Right lobe of liver (tissue), 6 donors: ENCODE measurements at regions not wholly inside any gene's neighbourhood (a gene's known extent, or its start where the extent isn't known, plus 50 kb on each side); places are given as distances from the start of the nearest gene placed in this dataset.
"Not testable (repeated sequence)": the region's sequence is repeated elsewhere in the genome, so short reads cannot be mapped to it uniquely, and the experiment has no call there.

Source experiments
- ATAC-seq, 4 donors: fragments of 200-7000 bp; cut with Tn5 transposase; one replicate each; pipeline ENCODE4 v1.9.1; 2020; ENCODE audit warnings: mild to moderate bottlenecking in 4 of 4, moderate library complexity in 4 of 4
- DNase-seq, 3 donors: peaks; one replicate each; pipeline ENCODE4 v3.0.0-alpha.2; 2020
- H3K27ac ChIP-seq, 3 donors: fragments of 200-600 bp; one replicate each; pipeline ENCODE4 v1.8.0; 2022
- H3K27me3 ChIP-seq, 2 donors: fragments of 200-600 bp; one replicate each; pipeline ENCODE4 v1.8.0; 2022
- H3K36me3 ChIP-seq, 4 donors: fragments of 200-600 bp; sonication (generic) in 1 of 4; one replicate each; pipeline versions ENCODE4 v1.5.1 to v1.8.0; 2017 to 2022; ENCODE audit warnings: control low read depth in 1 of 4
- H3K4me1 ChIP-seq, 4 donors: fragments of 200-600 bp; sonication (generic) in 1 of 4; one replicate each; pipeline versions ENCODE4 v1.5.1 to v1.8.0; 2017 to 2022; ENCODE audit warnings: control low read depth in 1 of 4
- H3K4me3 ChIP-seq, 3 donors: fragments of 200-600 bp; one replicate each; pipeline ENCODE4 v1.8.0; 2022
- H3K9me3 ChIP-seq, 4 donors: fragments of 200-600 bp; sonication (generic) in 1 of 4; one replicate each; pipeline versions ENCODE4 v1.5.1 to v1.8.0; 2017 to 2022; ENCODE audit warnings: control low read depth in 1 of 4
- CTCF ChIP-seq, 4 donors: fragments of 200-600 bp in 3 of 4; fragments of 450-650 bp in 1 of 4; IDR thresholded peaks; one replicate each; pipeline versions ENCODE4 v1.5.1 to v1.8.0; 2016 to 2022; ENCODE audit warnings: antibody characterized with exemption in 4 of 4, mild to moderate bottlenecking in 2 of 4
- POLR2A ChIP-seq: fragments of 450-650 bp; IDR thresholded peaks from one replicate; pipeline ENCODE4 v1.6.1; 2017; ENCODE audit warnings: antibody characterized with exemption, mild to moderate bottlenecking
- WGBS: methylation state at CpG from one replicate; pipeline ENCODE4 v1.1.6; 2018; ENCODE audit warnings: low coverage, low lambda C conversion rate; ENCODE audit not compliant: insufficient coverage; ENCODE audit errors: missing lambda C conversion rate; 5-methylcytosine and 5-hydroxymethylcytosine counted together
- intact Hi-C, 2 donors: fragments of 100-400 bp; cut with DNase I; formaldehyde crosslinking; loops; one replicate each; pipeline versions ENCODE4 v1.11.2 to v1.14.1; 2022
- donor health status: DM: no; HTN: yes; CAD: no.
- donor health status: DM: no; HTN: no; CAD: no.
- donor health status: DM: no; HTN: no; CAD: no.
- donor health status: DM: no; HTN: yes; CAD: no.
- donor health status: DM: no; HTN: yes; CAD: no.

DNA sequence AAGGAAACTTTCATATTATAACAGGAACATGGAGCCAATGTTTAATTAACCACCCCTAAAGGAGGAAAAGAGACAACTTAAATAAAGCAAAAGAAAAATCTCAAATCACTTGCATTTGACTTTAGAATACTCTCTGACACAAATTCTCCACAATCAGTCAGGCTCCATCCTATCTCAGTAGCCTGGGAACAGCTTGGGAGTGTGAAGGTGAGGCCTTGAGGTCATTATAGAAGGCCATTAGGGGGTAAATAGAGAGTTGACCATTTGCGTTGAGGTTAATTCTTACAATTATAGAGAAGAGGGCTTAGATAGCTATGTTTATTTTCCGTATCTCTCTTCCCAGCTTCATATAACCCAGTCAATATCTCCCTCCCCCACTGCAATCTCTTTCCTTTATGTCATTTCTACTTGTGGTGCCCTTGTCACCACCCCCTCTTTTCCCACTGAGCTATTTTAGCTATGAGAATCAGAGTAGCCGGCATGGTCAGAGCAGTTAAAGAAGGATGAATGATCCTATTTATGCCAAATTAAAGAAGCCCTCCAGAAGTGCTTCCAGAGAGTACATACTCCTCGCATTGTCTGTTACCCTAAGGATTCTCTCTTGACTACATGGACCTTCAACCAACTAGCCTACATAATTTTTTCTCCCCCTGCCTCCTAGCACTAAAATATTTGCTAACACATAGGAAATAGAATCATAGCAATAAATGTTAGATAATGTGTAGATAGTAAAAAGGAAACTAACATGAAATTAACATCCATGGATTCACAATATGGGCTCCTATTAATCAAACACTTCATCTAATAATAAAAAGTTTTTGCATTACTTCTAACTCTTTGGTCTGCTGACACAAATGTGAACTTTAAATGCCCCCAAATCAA is 135.2 kb upstream of the KRR1 start:
- no peaks in the 10 kb centered on the region for H3K27me3 ChIP-seq
- ATAC-seq (no peak), DNase-seq (no peak)
- H3K4me3 ChIP-seq, result no peak overlapping the region
- peaks cover 0 to 12% (median 2%) of the 10 kb centered on the region in 4 donors for H3K4me1 ChIP-seq
- 84% methylated on average over 4 of the region's 4 CpGs for WGBS
- TF ChIP-seq POLR2A, result no peak
- no peak for TF ChIP-seq CTCF (IDR thresholded peaks at IDR 0.05)
- no peaks in the 10 kb centered on the region for H3K9me3 ChIP-seq
- no peaks in the 10 kb centered on the region for H3K36me3 ChIP-seq
- no peak overlapping the region for H3K27ac ChIP-seq
- intact Hi-C loops, result no loop called here

DNA sequence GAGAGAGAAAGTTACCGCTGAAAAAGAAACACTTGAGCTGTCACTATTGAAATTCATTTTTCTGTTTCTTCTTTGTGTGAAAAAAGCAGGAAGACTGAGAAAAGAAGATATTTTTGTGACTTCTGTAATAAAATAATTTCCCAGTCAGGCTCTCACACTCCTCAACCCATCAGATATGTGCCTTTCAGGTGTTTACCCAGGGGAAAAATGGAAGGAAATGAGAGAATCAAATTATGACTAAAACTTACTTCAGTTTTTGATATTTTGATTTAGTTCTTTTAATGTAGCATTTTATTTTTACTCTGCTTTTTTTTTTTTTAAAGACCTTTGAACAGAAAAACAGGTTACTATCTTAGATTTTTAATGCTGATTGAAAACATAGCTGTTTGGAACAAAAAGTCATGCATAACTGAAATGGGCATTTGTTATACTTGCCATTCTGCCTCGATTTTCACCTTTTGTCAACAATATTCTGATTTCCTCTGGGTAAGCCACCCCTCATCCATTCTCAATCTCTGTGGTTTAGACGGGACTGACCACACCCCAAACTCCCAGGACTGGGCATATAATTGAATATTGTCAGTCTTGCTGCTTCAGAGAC is 133.2 kb upstream of the KRR1 start:
- ATAC-seq, result no peak

DNA sequence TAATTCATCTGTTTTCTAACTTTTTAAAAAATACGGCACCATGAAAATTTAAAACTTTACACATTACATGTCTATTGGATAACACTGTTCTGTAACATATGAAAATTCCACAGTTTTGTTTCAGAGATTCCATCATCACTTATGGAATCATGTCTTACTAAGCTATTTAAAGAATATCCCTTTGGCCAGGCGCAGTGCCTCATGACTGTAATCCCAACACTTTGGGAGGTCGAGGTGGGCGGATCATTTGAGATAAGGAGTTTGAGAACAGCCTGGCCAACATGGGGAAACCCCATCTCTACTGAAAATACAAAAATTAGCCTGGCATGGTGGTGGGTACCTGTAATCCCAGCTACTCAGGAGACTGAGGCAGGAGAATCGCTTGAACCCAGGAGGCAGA is 131.7 kb upstream of the KRR1 start:
- H3K9me3 ChIP-seq, H3K36me3 ChIP-seq, intact Hi-C loops, H3K27me3 ChIP-seq, DNase-seq, H3K4me3 ChIP-seq, ATAC-seq, H3K27ac ChIP-seq, H3K4me1 ChIP-seq: not testable (repeated sequence)
- 78% methylated on average over 5 of the region's 5 CpGs for WGBS

More for the DNA sequence above, 133.2 kb upstream of the KRR1 start:
- Histone ChIP-seq H3K27me3 (no peaks in the 10 kb centered on the region), H3K36me3 (no peaks in the 10 kb centered on the region), H3K4me3 (no peak overlapping the region), H3K4me1 (no peaks in the 10 kb centered on the region), H3K27ac (no peak overlapping the region), H3K9me3 (no peaks in the 10 kb centered on the region)
- no peak for TF ChIP-seq CTCF (IDR thresholded peaks at IDR 0.05)
- DNase-seq, result no peak
- 80% methylated on average over 3 of the region's 3 CpGs for WGBS
- intact Hi-C loops, result no loop called here

DNA sequence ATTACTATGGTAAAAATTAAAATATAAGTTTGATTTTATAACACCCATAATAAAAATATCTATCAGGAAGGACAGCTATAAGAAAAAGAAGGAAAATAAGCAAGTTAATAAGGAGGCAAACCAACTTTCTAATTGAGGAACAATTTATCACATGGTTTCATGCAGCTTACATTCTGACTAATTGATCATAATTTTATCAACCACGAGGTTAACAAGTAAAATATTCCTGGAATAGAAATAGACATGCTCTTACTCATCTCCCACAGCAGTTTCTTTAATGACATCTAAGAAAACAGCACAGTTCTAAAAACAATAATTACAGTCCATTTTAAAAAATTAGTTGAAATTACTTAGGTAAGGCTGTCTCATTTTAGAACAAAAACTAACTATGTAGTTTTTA is 130.8 kb upstream of the KRR1 start:
- no peaks in the 10 kb centered on the region for H3K9me3 ChIP-seq
- TF ChIP-seq CTCF (IDR thresholded peaks at IDR 0.05) (no peak), POLR2A (no peak)
- no peak overlapping the region for H3K27ac ChIP-seq
- no peak overlapping the region for H3K4me3 ChIP-seq
- WGBS, result 19% methylated on average over 1 of the region's 1 CpG
- H3K27me3 ChIP-seq, result no peaks in the 10 kb centered on the region
- no peak for ATAC-seq
- intact Hi-C loops, result no loop called here
- no peak for DNase-seq
- H3K4me1 ChIP-seq, result no peaks in the 10 kb centered on the region
- no peaks in the 10 kb centered on the region for H3K36me3 ChIP-seq

DNA sequence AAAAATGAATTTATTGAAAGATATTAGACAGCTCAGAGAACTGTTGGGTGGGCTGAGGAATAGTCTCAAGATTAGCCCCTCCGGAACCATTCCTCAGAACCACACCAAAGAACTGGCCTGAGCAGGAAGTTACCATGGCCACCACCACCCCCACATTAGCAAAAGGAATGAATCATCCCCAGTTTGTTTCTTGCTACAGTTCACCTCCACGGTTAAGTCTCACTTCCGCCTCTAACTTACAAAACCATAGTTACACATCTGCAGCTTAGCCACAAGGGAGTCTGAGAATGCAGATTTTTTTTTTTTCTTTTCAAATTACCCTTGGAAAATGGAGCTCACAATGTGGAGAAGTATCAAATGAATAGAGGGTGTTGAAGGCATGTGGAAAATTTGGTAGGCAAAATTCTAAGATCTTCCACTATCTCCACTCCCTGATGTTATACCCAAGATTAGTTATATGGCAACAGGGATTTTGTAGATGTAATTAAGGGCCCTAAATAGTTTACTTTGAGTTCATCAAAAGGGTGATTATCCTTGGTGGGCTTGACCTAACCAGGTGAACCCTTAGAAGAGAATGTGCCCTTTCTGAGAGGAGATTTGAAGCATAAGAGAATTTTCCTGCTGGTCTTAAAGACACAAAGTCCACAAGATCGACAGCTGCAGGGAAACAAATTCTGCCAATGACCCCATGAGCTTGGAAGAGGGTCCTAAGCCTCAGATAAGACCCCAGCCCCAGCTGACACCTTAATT is 129.8 kb upstream of the KRR1 start:
- intact Hi-C loops, result no loop called here
- H3K27ac ChIP-seq, result no peak overlapping the region
- DNase-seq (no peak), ATAC-seq (peak in 1 of 4 donors; percentile 18)
- H3K4me3 ChIP-seq, result no peak overlapping the region
- no peaks in the 10 kb centered on the region for H3K36me3 ChIP-seq
- no peaks in the 10 kb centered on the region for H3K27me3 ChIP-seq
- H3K9me3 ChIP-seq, result no peaks in the 10 kb centered on the region
- 66% methylated on average over 3 of the region's 4 CpGs for WGBS
- H3K4me1 ChIP-seq, result no peaks in the 10 kb centered on the region
- TF ChIP-seq POLR2A, result no peak
- no peak for TF ChIP-seq CTCF (IDR thresholded peaks at IDR 0.05)
